ENCODE measurements at regions not wholly inside any gene's neighbourhood (a gene's known extent, or its start where the extent isn't known, plus 50 kb on each side); places are given as distances from the start of the nearest gene placed in this dataset.

DNA sequence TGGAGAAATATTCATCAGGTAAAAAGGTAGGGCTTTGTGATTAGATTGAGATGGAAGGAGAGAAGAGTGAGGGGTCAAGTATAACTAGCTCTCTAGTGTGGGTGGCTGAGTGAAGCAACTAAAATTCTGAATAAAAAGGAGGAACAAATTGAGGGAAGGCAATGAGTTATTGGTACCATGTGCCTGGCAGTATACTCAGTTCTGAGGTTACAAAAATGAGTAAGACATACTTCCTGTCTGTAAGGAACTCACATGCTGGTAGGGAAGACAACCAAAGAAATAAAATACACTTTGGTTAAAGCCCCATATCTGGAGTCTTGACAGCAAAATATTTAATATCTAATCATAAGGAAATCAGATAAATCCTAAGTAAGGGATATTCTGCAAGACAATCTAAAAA is 476.8 kb upstream of the C9orf72 start:
- TF ChIP-seq POLR2A (IDR thresholded peaks at IDR 0.05; ENCODE audit: low read depth), result no peak
- TF ChIP-seq, protein P1, sequence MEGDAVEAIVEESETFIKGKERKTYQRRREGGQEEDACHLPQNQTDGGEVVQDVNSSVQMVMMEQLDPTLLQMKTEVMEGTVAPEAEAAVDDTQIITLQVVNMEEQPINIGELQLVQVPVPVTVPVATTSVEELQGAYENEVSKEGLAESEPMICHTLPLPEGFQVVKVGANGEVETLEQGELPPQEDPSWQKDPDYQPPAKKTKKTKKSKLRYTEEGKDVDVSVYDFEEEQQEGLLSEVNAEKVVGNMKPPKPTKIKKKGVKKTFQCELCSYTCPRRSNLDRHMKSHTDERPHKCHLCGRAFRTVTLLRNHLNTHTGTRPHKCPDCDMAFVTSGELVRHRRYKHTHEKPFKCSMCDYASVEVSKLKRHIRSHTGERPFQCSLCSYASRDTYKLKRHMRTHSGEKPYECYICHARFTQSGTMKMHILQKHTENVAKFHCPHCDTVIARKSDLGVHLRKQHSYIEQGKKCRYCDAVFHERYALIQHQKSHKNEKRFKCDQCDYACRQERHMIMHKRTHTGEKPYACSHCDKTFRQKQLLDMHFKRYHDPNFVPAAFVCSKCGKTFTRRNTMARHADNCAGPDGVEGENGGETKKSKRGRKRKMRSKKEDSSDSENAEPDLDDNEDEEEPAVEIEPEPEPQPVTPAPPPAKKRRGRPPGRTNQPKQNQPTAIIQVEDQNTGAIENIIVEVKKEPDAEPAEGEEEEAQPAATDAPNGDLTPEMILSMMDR (IDR thresholded peaks at IDR 0.05), result no peak

Measured in esophagus muscularis mucosa (tissue), 3 donors.